Fibroblast of the conjunctiva (primary cell): ENCODE measurements at regions not wholly inside any gene's neighbourhood (a gene's known extent, or its start where the extent isn't known, plus 50 kb on each side); places are given as distances from the start of the nearest gene placed in this dataset.

Experiments used
- DNase-seq: peaks from one replicate; pipeline ENCODE4 v3.0.0-alpha.2; 2010; ENCODE audit warnings: low read depth

GRCh38 chr13:94968757-94969086, 256.4 kb upstream of the SOX21 start:
- DNase-seq = no peak

DNA sequence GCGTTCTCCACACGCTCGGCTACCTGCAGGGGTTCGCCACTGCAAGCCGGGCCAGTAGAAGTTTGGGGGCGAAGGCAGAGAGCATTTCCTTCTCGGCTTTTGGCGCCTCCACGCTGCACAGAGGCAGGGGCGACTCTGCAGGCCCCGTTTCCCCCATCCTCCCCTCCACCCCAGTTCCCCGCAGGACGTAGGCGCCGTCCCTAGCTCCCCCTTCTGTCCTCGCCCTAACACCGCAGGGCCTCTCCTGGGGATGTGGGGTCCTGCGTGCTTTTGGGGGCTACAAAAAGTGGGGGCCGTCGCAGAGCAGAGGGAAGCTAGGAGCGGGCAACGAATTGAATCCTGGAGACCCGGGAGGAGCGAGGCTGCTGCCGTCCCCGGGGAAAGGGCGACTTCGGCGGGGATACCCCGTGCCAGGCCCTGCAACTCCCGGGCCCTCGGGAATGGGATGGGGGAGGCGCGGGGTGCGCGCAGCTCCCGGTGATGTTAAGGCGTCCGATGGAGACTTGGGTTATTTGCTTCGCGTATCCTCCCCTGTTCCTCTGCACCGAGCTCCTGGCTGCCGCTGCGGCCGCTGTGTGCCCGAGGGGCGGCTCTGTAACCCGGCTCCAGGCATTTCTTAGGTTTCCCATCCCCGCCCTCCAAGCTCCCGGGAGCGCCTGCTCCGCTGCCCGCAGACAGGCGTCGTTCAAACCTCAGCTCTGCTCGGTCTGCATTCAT, 255.9 kb upstream of the SOX21 start:
- DNase-seq = no peak

GRCh38 chr13:94967183-94968039, 255.1 kb upstream of the SOX21 start:
- DNase-seq = no peak

- DNase-seq = no peak
These were observed 254.1 kb upstream of the SOX21 start for GRCh38 chr13:94966422-94966955.

- DNase-seq = no peak
These were observed 247.3 kb upstream of the SOX21 start for GRCh38 chr13:94959626-94960025.

DNA sequence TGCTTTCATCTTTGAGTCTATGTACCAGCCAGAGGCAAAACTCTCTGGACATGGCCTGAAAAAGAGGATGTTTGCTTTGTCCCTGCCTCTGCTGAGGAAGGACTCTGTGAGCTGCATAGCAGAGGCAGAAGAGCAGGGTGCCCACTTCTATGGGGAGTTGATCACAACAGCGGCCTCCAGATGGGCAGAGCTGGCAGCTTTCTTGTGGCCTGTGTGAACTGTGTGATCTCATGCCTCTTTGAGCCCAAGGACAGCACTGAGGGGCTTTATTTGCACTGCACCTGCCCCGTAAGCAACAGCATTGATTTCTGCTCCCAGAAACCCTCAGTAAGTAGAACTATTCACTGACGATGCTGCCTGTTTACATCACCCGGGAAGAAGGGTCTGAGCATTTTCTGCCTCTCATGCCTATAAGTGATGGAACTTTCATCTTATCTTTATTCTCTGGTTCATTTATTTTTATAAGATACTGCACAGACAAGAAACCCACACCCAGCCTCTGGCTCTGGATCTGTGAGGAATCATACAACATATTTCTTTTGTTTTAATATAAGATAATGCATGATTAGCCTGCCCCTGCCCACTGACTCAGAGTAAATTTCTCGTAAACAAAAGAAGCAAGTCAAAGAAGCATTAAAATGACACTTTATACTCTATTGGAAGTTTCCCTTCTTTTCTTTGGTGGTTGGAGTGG, 244.2 kb upstream of the SOX21 start:
- no peak for DNase-seq

GRCh38 chr13:94952787-94953186, 240.4 kb upstream of the SOX21 start:
- no peak for DNase-seq

DNA sequence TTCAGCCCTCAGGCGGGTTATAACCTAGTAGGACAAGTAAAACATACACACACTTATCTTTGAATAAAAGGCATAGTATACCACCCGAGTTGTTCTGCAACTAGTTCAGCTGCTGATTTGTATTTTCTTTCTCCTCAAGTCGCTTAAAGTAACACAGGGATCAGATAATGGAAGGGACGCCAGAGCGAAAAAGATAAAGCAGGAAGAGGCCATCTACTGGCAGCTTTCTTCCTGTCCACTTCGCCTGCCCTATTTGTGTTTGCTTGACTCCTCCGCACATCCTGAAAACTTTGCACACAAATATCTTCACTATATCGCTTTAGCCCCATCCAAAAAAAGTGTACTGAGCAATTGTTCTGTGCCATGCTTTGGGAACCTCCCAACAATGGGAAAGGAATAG, 238.0 kb upstream of the SOX21 start:
- no peak for DNase-seq

- no peak for DNase-seq
These were observed 235.6 kb upstream of the SOX21 start for GRCh38 chr13:94947965-94948371.

DNA sequence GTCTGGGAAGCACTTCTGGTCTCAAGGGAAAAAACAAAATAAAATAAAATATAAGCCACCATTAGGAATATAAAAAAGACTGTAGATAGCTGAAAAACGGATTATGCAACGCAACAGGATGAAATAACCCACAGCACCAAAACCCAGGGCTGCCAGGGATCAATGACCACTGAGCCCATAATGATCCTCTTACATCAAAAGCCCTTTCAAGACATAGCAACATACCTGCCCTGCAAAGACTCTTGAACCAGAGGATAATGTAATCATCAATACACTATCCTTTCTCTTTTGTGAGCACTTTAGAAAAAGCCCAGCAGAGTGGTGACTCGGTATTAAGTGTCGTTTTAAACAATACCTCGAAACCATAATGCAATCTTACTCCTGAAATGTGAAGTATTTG, 235.0 kb upstream of the SOX21 start:
- no peak for DNase-seq

DNA sequence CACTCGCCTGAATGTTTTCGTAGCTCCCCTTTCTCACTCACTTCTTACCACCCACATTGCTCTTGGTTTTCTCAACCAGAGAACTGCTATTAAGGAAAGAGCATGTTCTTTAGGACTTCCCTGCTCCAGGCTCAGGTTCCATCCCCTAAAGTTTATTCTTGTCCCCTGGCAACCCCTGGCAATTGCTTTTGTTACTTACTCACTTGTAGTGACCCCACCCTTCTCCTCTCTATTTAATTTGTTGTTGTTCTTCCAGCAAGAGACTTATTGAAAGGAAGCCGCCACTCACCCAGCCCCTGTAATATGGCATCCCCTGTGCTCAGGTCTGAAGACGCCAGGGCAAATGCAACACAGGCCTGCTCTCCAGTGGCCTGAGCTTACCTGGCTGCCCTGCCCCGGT, 233.7 kb upstream of the SOX21 start:
- DNase-seq = no peak

GRCh38 chr13:94938124-94938523, 225.8 kb upstream of the SOX21 start:
- no peak for DNase-seq

DNA sequence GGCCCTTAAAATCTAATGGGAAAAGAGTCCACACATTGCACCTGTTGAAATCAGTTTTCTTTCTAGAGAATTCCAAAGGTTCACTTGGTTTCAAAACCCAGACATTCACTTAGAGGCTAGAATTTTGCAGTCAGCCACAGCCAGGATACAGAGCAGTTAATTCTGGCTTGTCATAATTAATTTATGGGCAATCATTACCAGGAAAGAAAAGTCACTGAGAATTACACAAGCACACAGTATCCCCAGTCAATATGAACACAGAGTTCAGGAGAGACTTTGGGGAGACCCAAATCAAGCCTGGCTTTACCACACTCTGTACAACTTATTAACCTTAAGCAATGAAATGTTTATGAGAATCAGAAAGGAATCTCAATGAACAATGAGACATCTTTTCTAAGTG, 224.3 kb upstream of the SOX21 start:
- DNase-seq = no peak

- no peak for DNase-seq
These were observed 221.6 kb upstream of the SOX21 start for GRCh38 chr13:94933936-94934335.

GRCh38 chr13:94933230-94933751, 220.9 kb upstream of the SOX21 start:
- no peak for DNase-seq

- no peak for DNase-seq
These were observed 215.9 kb upstream of the SOX21 start for GRCh38 chr13:94928127-94928775.

DNA sequence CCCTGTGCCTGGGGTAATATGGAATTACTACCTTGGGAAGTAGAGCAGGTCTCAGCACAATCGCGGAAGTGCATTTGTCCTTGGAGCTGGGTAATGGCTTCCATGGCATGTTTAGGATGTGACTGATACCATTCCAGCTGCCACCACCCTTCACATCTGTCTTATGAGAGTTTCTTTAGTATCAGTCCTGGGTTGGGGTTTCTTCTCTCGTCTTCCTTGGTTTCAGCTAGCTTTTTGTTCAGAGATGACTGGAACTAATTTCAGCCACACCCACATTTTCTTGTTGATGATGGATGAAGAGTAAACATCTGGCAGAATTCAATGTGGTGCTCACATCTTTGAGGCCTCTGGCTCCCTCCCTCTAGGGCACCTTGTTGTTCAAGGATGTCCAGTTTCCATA, 212.9 kb upstream of the SOX21 start:
- DNase-seq = no peak

DNA sequence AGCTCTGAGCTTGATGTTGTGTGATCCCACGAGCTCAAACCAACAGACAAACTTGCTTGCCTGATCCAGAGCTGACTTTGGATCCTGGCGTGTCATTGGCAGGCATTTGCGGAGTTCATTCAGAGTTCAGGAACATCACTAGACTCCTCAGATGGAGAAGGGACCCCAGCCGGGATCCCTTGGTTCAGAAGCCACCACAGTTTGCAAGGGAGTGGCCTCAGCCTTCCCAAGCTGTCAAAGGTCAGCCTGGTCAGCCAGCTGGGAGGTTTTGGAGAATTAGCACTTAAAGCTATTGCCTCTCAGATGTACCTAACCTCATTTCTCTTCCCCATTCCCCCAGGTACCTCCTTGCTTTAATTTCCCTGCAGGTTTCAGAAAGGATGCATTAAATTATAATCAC, 208.8 kb upstream of the SOX21 start:
- no peak for DNase-seq

DNA sequence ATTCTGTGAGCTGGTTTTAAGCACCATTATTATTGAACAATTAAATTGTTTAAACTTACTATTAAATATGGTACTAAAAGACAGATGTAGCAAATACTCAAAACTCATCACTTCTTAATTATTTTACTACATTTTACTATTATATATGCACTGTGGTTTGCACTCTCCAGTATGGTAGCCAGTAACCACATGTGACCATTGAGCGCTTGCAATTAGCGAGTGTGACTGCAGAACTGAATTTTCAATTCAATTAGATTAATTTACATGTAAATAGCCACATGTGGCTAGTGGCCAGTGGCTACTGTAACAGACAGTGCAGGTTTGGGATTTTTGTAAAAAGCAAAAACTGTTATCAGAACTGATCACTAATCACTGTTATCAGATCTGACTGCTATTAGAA, 208.2 kb upstream of the SOX21 start:
- DNase-seq = no peak

DNA sequence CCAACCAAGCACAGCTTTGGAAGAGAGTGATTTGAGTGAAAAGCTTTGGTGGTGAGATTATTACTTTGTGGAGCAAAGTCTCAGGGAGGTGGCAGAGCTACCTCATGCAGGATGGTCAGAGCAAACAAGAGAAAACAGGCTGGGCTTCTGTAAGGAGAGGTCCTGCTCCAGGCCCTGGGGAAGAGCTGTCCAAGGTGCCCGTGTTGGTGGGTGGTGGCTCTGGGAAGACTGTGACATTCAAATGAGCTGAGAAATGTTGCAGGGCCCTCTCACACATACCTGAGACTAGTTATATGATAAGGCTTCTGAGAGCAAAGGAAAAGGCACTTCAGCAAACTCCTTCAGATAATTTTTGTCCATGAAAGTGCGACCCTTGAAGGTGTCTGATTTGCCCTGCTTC, 205.5 kb upstream of the SOX21 start:
- DNase-seq = no peak

GRCh38 chr13:94914895-94915294, 202.6 kb upstream of the SOX21 start:
- DNase-seq = no peak

GRCh38 chr13:94906605-94907004, 194.3 kb upstream of the SOX21 start:
- DNase-seq = no peak
